Epithelial cell of proximal tubule (primary cell): ENCODE measurements at regions not wholly inside any gene's neighbourhood (a gene's known extent, or its start where the extent isn't known, plus 50 kb on each side); places are given as distances from the start of the nearest gene placed in this dataset.

Experiments used
- DNase-seq: peaks from one replicate; pipeline ENCODE4 v3.0.0-alpha.2; 2011; ENCODE audit warnings: low read depth
- H3K4me3 ChIP-seq: 2 replicates; pipeline ENCODE4 v1.5.1; 2011; ENCODE audit warnings: low read depth, mild to moderate bottlenecking, low read length
- CTCF ChIP-seq: conservative IDR thresholded peaks from 2 replicates; pipeline ENCODE4 v1.5.1; 2012; ENCODE audit warnings: low read depth, mild to moderate bottlenecking, low read length

- no peak overlapping the region for H3K4me3 ChIP-seq
- no peak for DNase-seq
- TF ChIP-seq CTCF: no peak
These were observed 865.4 kb downstream of the TLE4 start for GRCh38 chr9:80437091-80437640.

GRCh38 chr9:80435591-80435990 lies 863.8 kb downstream of the TLE4 start:
- TF ChIP-seq CTCF: no peak
- no peak overlapping the region for H3K4me3 ChIP-seq
- no peak for DNase-seq

GRCh38 chr9:80426992-80427391 lies 855.2 kb downstream of the TLE4 start:
- DNase-seq: no peak
- no peak overlapping the region for H3K4me3 ChIP-seq
- no peak for TF ChIP-seq CTCF

- no peak overlapping the region for H3K4me3 ChIP-seq
- no peak for DNase-seq
- no peak for TF ChIP-seq CTCF
These were observed 845.5 kb downstream of the TLE4 start for GRCh38 chr9:80417211-80417773.

- DNase-seq: peak; percentile 30
- TF ChIP-seq CTCF: no peak
- H3K4me3 ChIP-seq: no peak overlapping the region
These were observed 838.3 kb downstream of the TLE4 start for GRCh38 chr9:80410106-80410505.

GRCh38 chr9:80407220-80407619 lies 835.5 kb downstream of the TLE4 start:
- no peak for TF ChIP-seq CTCF
- H3K4me3 ChIP-seq: no peak overlapping the region
- no peak for DNase-seq

GRCh38 chr9:80401243-80401642 lies 829.5 kb downstream of the TLE4 start:
- no peak for DNase-seq
- no peak for TF ChIP-seq CTCF
- H3K4me3 ChIP-seq: no peak overlapping the region
